GM12875 (cell line): ENCODE measurements at regions not wholly inside any gene's neighbourhood (a gene's known extent, or its start where the extent isn't known, plus 50 kb on each side); places are given as distances from the start of the nearest gene placed in this dataset.

ENCODE experiments used
- H3K4me3 ChIP-seq: one replicate; pipeline ENCODE4 v1.5.1; 2011; ENCODE audit warnings: low read depth, low read length, control low read depth
- TF ChIP-seq, protein P1 (sequence below): IDR thresholded peaks from 2 replicates; pipeline ENCODE4 v1.5.1; 2011; ENCODE audit warnings: low read depth, mild to moderate bottlenecking, control low read depth, inconsistent platforms, low read length, moderate library complexity, borderline replicate concordance; ENCODE audit not compliant: insufficient read depth

DNA sequence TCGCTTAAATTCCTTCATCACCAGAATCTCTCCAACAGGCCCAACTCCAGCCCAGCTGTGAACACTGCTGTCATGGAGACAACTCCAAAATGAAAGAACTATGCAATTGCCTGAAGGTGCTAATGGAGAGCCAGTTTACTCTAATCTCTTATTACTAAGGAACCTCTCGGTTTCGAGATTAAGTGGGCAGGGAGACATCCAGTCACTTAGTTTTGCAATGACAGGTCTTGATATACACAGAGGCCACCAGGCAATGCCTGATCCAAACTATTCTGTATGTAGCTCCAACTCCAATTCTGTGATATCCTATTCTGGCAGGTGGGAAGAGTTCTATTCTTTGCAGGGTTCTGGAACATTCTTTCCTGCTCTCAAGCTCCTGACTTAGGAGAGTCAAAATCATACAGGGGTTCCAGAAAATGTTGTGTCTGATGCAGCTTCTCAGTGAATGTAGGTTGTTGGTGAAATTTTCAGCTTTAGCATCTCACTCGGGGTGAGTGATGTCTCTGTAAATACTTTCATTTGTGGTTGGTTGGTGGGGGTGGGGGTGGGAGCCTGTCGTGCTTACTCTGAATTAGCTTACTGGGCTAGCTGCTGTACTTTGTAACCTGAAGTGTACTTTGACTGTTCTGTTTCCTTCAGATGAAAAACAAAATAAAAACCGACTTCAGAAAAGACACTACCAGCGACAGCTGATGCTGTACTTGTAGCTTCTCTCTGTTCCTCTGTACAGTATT is 170.9 kb downstream of the PALM2AKAP2 start:
- TF ChIP-seq, protein P1, sequence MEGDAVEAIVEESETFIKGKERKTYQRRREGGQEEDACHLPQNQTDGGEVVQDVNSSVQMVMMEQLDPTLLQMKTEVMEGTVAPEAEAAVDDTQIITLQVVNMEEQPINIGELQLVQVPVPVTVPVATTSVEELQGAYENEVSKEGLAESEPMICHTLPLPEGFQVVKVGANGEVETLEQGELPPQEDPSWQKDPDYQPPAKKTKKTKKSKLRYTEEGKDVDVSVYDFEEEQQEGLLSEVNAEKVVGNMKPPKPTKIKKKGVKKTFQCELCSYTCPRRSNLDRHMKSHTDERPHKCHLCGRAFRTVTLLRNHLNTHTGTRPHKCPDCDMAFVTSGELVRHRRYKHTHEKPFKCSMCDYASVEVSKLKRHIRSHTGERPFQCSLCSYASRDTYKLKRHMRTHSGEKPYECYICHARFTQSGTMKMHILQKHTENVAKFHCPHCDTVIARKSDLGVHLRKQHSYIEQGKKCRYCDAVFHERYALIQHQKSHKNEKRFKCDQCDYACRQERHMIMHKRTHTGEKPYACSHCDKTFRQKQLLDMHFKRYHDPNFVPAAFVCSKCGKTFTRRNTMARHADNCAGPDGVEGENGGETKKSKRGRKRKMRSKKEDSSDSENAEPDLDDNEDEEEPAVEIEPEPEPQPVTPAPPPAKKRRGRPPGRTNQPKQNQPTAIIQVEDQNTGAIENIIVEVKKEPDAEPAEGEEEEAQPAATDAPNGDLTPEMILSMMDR: no peak
- no peak overlapping the region for H3K4me3 ChIP-seq

DNA sequence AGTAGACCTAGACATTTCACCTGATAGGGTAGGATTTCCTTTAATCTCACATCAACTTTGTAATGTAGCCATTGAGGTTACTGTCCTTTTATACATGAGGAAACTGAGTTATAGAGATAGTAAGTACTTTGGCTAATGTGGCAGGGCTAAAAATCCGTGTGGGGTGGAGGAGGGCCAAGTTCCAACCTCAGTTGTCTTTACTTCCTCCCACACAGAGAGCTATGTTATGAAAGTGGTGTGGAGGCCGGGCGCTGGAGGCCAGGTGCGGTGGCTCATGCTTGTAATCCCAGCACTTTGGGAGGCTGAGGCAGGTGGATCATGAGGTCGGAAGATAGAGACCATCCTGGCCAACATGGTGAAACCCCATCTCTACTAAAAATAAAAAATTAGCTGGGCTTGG is 173.3 kb downstream of the PALM2AKAP2 start:
- no peak overlapping the region for H3K4me3 ChIP-seq
- TF ChIP-seq, protein P1: no peak

DNA sequence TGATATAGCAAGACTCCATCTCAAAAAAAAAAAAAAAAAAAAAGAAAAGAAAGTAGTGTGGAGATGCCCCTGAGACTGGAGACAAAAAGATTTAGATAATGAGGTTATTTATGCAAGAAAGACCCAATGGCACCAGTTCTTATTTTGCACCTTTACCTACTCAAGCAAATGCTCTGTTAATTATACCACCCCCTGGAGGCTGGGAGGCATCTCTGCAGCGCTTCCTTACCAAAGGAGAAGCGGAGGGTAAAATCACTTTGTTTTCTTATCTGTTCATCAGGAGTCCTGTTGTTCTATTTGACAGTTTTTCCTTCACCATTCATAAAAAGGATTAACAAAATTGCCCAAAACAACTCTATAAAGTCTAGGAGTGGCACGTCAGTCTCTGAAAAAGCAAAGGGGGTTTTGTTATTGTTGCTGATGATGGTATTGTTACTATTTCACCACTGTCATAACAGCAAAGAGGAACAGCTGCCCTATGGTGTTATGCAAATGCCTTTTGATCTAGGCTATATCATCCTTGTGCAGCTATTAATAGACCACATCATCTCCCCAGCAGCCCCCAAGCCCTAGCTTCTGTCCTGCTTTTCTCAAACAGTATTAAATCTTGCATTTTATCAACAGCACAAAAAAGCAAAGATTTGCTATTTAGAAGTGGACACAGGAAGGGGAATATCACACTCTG is 174.0 kb downstream of the PALM2AKAP2 start:
- TF ChIP-seq, protein P1: no peak
- no peak overlapping the region for H3K4me3 ChIP-seq

DNA sequence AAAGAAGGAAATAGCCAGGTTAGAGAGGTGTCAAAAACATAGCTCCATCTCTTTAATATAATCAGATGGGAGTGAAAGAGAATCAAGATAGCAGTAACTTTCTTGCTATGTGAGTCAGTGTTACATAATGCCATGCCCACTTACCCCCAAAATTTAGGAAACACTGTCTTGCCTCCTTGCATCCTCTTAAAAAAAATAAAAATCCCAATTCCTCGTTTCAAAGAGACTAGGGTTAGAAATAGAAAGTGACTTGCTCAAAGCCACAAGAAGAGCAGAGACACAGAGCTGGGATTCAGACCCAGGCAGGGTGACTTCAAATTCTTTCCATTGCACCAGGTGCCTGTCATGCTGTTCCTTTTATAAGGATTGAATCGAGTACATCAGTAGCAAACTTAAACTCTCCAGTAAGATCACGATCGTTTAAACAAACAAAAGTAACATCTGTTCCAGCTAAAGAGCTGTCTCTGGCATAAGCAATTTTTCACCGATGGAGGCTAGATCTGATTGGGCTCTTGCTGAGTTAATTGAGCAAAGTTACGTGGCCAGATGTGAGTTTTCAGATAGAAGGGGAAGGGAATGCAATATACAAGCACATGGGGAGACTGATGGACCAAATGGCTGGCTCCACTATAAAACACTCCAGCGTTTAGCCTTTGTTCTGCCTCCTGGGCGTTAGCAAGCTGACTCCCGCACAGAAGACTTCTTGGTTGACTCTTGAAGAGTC is 176.9 kb downstream of the PALM2AKAP2 start:
- TF ChIP-seq, protein P1: no peak
- no peak overlapping the region for H3K4me3 ChIP-seq

DNA sequence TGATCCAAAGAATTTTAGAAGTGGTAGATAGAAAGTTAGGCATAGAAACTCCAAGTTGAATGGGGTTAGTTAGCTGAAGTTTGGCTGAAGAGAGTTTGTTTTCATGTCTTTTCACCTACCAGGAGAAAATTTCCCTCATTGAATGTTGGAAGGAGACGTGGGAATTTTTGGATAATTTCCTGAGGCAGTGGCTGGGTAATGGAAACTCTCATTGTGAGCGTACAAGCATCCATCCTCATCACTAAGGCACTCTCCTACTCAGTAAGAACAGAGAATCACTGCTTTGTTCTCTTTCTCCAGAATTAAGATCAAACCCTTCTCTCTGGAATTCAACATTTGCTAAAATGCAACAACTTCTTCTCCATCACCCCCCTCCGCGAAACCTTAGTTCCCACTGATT is 179.7 kb downstream of the PALM2AKAP2 start:
- no peak overlapping the region for H3K4me3 ChIP-seq
- TF ChIP-seq, protein P1: no peak

DNA sequence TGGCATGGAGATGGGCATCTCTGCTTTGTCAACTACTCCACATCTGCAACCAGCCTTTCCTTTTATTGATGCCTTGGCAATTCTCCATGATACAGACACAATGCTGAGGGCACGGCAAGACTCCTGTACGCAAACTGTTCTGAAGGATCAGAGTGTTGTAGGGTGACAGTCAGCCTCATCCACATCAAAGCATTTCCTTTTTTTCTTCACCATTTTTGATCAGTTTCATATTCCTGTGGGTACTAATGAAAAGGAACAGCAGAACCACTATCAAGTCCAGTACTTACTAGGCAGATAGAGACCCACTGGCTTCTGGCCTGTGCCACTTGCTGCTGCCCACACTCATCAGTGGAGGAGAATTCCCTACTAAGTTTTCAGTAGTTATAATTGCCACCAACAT is 181.6 kb downstream of the PALM2AKAP2 start:
- H3K4me3 ChIP-seq: no peak overlapping the region
- TF ChIP-seq, protein P1: no peak
